ENCODE measurements at regions not wholly inside any gene's neighbourhood (a gene's known extent, or its start where the extent isn't known, plus 50 kb on each side); places are given as distances from the start of the nearest gene placed in this dataset.

DNA sequence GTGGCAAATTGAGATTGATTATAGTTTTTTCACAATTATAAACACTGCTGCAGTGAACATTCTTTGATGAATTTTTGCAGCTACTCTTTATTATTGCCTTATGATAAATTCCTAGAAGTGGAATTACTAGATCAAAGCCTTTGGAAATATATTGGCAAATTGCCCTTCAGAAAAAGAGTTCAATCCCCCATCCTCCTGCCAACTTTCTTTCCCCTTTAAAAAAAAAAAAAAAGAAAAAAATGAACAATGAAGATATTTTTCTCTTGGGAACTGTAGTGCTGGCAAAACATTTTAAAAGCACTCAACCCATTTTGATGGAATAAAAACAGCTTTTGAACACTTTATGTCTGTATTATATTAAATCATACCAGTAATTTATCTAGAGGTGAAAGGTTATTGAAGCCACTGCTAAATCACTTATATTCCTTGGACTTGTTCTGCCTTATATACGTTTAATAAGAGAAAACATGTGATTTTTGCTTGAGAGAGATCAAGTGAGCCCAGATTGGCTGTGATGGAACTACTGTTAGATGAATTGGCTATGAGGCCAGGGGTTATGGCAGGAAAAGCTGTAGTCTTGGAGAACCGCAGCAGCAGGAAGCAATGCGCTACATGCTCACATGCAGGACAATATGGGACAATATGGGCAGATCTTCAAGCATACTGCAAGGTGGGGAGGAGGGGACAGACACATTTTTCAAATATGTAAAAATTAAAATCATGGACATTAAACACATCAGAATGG is 212.8 kb upstream of the C2CD4B start:
- DNase-seq, result no peak

DNA sequence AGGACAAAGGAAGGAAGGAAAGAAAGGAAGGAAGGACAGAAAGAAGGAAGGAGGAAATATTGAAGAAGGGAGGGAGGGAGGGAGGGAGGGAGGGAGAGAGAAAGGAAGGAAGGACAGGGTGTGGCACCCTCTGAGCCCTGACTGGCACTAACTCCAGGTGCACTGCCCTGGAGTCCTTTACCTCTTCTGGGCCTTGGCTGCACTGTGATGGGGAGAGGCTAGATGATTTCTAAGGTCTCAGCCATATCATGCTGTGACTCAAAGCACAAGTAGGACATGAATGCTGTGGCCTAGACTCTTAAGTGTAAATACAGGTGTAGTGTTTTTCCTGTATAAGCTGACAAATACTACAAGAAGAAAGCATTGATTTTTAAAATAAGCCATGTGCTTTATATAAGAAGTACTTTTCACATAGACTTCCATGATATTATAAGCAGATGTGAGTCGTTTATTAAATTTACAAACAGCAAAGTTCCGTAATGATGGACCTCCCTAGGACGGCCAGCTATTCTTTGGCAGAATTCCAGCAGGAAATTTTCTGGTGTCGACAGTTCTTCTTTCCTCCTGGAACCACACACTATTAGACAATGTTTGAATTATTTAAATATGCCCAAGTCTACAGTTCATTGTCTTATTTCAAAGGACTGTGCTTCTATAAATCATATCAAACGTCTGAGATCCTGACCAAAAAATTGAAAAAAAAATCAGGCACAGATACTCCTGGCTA is 213.8 kb upstream of the C2CD4B start:
- DNase-seq, result no peak

DNA sequence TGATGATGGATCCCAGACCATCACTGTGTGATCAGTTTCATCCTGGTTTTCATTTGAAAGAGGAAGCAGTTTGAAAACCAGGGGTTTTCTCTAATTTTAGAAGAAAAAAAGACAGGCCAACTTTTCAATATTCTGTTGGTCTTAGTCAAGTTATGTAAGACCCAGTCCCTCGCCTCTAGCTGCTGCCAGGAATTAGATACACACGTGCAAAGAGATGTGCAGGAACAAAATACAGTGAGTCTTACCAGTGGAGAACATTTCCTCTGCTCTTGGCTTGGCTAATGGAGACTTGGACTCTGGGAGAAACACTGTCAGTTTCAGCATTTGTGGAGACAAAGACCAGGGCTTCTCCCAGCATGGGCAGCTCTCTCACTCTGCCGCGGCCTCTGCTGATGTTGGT is 214.9 kb upstream of the C2CD4B start:
- DNase-seq, result no peak

DNA sequence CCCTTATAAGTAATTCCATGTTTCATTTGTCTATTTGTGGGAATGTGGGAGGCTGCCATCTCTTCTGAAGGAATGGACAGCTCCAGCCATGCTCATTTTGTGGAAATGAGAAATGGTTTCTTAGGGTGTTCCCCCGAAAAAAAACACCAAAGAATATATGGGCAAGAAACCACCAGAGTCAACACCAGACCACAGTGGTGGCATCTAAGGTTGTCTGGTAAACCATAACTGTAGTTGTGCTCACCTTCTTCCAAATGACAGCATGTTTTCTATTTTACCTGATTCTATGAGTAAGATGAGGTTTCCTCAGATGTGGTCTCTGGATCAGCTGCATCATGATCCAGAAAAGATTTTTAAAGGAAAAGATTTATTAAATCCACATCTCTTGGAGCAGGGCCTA is 217.0 kb upstream of the C2CD4B start:
- DNase-seq, result no peak

DNA sequence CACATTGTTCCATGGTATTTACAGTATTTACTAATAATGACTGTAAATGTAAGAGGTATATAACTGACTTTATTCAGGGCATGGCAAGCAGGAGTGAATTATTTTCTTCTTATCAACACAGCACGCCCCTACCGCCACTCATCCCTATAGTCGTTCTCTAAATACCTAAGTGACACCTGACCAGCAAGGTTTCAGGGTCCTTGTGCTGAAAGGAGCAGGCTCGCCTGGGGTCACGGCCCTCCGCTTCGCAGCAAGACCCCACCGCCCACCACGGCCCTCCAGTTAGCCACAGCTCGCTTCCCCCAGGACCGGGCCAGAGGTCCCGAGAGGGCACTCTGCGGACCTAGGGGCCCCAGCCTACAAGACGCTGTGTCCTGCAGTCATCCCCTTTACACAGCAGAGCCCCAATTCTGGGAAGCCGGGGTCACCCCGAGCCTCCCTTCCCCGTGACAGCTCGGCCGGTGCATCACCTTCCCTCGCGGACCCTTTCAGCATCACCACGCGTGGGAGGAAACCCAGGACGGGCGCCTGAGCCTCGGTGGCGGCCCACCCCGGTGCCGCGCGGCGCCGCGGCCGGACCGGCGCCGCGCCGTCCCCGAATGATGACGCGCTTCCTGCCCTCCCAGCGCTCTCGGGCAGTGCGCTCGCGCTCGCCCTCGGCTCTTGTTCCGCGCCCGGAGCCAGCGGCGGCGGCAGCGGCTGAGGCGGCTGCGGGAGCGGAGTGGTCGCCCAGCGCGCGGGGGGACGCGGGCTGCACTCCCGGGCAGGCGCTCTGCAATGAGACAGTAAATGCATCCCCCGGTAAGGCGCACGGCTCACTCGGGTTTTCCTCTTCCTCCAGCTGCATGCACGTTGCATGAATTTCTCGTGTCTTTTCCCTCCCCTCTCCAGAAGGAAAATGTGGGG is 225.1 kb upstream of the C2CD4B start, which contains the start of gene TLN2:
TLN2 (plus strand) TSS at position 666 of the 906 bp plus-strand sequence.
- peak; percentile 53 for DNase-seq

DNA sequence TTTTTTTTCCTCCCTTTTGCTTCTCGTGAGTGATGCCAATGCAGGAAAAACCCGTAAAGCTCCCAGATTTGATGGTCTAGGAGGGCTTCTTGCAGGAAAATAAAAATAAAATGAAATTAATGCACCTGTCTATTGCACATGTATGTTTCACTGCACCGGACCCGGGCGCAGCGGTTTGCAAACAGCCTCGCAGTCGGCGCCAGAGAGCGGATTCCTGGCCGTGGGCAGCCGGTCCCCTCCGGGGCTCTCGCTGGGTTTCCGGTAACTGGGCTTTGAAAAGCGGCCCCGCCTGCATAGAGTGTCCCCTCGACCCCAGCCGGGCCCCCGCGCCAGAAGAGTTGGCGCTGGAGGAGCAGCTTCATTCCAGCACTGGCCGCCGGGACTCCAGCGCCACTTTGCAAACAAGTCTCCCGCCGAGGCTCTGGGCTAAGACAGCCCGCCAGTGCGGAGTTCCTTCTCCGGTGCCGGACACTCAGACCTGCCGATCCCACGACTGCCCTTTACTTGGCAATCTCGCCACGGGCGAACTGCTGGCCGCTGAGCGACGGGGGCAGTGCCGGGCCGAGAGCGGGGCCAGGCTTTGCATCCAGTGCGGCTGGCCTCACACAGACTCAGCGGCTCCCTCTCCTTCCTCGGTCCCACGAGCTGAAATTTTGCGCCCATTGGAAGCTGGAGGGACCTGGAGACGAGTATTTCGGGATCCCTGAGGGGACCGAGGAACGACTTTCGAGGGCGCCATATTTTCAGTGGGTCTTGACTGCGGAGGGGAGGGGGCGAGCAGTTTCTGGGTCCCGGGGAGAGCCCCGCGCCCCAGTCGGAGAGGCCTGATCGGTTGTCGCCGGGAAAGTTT is 225.9 kb upstream of the C2CD4B start:
- peak; percentile 11 for DNase-seq

DNA sequence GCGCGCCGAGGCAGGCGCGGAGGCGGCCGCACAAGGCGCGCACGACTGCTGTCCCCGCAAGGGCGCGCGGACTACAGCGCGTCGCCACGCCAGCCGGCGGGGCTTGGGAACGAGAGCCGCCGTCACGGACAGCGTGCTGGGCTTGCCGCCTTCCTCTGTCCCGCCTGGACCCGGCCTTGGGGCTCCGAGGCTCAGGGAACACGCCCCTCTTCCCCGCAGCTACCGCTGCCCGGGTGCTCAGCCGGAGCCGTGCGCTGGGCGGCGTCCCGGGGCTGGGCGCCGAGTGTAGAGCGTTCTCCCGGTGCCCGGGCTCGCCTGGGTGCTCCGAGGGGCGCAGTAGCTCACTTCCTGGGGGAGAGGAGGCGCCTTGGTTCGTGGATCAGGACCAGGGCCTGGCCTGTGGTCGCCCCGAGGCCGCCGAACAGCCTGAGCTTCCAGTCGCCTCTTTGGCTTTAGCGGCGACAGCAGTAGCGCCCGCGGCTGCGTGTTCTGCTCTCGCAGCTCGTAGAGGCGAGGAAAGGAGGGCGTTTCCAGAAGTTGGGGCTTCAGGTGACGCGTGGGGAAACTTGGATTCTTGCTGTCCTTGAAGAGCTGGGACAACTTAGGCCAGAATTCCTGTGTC is 226.7 kb upstream of the C2CD4B start:
- no peak for DNase-seq

DNA sequence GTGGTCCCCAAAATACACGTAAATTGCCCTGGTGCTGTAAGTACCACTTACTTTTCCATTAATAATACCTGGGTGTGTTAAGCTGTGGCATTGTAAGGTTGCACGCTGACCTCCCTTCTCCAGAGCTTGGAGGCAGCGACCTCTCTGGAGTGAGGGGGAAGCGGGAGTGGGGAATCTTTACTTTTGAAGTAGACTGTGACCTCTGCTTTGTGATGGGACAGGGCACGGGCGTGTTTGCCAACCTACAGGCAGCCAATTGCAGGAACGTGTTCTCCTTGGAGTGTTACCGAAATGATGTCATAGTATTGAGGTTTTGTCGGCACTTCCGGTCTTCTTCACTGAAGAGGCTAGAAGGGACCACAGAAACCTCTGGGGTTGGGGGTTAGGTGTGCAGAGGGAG is 227.3 kb upstream of the C2CD4B start:
- no peak for DNase-seq

DNA sequence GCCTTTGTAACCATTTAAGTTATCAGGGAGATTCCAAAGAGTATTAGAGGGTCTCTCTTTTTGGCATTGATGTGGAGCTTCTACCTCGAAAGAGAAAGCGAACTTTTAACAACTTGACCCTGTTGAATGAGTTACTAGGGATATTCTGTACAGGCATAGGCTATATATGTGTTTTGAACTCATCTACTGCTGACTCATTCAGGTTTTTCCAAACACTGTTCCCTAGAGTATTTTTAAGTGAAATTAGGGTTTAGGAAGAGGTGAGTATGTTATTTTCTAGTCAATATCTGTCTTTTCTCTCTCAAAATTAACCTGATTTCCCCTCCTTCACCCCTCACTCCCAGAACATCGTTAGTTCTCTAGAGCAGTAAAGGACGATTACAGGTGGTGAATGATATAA is 228.1 kb upstream of the C2CD4B start:
- no peak for DNase-seq

DNA sequence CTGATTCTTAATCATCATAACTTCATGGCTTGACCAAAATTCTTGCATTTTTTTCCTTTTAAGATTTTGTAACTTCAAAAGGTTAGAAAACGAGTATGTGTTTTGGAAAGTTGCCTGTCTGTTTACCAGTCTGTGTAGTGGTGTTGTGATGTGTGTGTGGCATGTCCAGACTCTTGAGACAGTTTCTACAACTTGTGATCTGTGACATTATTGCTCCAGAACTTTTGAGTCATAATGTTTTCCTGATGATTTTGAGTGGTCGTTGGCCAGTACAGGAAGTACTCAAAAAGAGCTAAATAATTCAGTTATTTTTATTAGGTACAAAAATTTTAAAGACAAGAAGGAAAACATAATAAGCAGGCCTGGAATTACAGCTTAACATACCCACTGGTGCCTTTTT is 229.0 kb upstream of the C2CD4B start:
- DNase-seq, result no peak

DNA sequence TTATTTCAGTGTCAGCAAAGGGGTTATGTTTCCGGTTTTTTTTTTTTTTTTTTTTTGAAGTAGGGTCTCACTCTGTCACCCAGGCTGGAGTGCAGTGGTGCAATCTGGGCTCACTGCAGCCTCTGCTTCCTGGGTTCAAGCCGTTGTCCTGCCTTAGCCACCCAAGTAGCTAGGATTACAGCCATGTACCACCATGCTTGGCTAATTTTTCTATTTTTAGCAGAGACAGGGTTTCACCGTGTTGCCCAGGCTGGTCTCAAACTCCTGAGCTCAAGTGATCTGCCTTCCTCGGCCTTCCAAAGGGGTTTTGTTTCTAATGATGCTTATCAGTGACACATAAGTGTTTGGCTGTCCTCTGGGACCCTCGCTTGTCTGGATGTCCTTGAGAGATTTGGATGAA is 235.7 kb upstream of the C2CD4B start:
- DNase-seq, result no peak

DNA sequence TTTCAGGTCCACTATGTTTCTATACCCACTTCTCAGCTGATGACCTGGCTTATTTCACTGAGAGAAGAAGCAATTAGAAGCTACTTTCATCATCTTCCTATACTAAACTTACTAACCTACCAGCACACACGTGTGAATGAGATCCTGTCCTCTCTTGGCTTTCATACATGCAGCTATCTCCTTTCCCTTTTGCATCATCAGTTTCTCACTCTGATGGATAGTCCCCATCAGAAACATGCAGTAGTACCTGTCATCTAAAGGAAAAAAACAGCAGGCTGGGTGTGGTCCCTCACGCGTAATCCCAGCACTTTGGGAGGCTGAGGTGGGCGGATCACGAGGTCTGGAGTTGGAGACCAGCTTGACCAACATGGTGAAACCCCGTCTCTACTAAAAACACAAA is 237.6 kb upstream of the C2CD4B start:
- DNase-seq, result no peak

DNA sequence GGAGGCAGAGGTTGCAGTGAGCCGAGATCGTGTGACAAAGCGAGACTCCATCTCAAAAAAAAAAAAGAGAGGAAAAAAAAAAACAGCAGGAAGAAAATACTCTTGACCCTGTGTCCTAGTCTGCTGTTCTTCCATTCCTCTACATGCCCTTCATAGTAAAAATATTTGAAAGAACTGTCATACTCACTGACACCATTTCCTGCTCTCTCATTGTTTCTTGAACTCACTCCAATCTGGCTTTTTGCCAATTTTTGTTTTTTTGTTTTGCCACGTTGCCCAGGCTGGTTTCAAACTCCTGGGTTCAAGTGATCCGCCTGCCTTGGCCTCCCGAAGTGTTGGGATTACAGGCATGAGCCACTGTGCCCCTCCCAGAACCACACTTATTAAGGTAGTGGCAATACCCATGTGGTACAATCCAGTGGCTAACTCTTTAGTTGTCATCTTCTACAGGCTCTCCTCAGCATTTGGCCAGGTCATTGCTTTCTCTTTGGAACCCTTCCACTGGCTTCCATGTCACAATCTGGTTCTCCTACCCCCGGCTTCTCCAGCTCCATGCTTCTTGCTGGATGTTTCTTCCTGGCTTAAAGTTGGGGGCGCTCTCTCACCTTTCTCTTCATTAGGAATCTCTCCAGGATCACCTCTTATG is 238.2 kb upstream of the C2CD4B start:
- DNase-seq, result no peak

DNA sequence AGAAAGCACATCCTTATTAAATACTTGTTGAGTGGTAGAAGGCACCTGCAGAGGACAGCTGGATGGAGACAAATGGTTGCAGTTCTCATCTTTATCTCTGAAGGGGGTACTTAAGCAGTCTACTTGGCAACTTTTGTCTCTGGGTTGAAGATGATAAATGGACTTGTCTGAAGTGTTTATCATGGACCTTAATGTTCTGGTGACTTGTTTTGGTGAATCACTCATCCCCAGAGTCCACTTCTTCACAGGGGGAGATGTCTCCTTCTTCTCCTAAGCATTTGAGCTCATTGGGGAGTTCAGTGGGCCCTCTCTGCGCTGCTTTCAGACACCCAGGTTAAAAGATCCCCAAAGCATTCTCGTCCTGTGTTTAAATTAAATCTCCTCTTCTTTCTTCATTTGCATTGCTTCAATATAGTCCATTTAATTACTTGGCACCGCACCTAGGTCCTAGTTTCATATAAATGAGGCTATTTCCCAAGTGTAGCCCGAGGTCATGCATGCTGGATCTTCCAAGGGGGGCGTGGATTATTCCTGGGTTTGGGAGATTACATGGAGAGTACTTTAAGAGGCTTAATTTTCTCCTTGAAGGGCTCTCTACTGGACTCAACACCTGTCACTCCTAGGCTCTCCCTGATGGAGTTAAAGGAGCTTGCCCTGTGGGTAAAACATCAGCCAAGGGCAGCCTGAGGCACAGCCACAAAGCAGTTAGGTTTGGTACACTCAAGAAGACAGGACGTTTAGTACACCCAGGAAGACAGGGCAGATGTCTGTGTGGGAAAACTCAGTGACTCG is 239.3 kb upstream of the C2CD4B start:
- no peak for DNase-seq

DNA sequence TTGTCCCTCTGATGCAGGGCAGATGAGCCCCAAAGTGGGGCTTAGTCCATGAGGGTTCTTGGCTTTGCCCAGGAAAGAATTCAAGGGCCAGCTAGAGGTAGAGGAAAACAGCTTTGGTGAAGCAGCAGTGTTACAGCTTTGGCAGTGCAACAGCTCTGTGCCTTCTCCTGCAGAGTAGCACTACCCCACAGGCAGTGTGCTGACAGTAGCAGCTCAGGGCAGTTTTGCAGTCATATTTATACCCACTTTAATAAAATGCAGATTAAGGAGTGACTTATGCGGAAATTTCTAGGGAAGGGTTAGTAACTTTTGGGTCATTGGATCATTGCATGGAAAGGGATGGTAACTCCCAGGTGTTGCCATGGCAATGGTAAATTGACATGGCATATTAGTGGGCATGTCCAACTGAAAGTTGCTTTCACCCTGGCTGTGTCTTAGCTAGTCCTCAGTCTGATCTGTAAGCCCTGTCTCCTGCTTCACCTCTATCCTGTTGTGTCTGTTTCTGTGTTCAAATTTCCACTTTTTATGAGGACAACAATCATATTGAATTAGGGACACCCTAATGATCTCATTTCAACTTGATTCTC is 241.3 kb upstream of the C2CD4B start:
- DNase-seq, result no peak

DNA sequence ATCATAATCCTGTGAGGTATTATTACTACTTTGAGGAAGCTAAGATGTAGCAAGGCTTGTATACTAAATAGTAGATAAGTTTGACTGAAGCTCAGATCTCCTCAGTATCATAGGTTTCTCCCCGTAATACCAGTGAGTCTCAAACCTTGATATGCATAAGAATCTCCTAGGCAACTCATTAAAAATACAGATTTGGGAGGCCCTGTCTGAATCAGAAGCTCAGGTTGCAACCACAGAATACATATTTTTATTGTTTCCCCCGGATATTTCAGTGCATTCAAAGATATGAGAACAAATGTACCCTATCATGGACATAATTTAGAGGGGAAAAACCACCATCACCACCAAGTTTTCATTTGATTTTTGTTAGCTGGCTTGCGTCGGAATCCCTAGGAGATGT is 242.1 kb upstream of the C2CD4B start:
- DNase-seq, result no peak

DNA sequence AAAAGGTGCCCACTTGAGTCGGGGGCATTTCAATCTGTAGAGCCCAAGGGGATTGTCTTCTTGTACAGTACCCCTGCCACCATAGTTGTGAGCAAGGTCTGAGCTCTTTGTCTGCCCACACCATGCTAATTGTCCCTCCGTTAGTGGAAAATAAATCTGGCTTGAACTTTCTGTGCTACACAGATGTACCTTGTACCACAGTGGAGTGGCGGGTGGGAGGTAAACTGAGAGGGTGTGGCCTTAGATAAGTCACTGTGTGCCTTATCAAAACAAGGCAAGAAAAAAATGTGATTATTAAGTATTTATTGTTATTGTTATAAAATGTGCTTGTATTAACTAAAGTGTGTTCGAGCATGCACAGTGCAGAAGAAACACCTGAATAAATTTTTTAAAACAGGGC is 242.9 kb upstream of the C2CD4B start:
- DNase-seq, result no peak

DNA sequence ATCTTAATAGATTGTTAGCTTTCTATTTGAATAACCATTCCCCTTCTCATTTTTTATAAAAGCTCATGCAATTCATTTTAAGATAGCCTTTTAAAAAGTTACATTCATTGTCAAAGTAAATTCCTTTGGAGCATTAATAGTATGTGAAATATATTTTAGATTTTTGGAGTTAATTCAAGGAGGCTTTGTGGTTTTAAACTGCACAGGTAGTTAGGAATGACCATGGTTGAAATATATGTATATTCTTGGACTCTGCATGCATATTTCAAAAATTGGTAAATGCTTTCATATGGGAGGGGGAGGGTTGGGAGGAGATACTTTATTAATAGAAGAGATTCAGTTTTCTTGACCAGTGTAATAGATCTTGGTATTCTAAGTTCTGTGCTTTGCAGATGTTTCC is 244.4 kb upstream of the C2CD4B start:
- no peak for DNase-seq

DNA sequence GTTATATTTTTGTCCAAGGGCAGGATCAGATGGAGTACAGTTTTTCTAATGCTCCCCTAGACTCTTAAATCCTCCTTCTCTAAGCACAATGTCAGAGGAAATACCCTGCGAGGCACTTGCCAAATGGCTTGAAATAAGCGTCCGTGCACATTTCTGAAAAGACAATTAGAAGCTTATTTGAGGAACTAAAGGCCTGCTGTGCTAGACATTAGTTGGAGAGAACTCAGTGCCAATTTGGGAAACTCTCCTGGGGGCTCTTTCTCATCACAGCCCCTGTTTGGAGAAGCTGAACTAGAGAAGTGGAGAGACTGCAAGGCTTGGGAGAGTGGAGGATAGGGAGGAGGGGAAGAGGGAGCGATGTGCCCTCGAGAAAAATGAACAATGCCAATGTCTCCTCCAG is 247.6 kb upstream of the C2CD4B start:
- DNase-seq, result no peak

DNA sequence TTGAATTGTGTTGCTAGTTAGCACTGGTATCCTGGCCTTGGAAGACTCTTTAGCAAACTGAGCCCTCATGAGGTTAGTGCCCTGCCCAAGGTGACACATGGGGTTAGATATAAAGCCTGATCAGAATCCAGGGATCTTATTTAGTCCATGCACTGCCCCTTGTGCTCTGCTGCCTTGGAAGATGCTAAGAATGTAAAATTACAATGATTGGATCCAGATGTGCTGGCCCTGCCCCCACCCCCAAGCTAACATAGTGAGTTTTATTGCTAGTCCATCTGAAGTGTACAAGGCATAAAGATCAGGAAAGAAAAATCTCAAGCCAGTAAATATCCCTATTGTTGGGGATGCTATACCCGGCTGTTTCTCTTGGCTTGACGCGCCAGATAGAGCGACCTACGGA is 248.1 kb upstream of the C2CD4B start:
- DNase-seq, result no peak

All from GDM1 (cell line).